ENCODE measurements at regions not wholly inside any gene's neighbourhood (a gene's known extent, or its start where the extent isn't known, plus 50 kb on each side); places are given as distances from the start of the nearest gene placed in this dataset.

- Histone ChIP-seq H3K36me3 (replicated peaks in 1 of 2) (no peaks in the 10 kb centered on the region), H3K27me3 (no peaks in the 10 kb centered on the region), H3K4me3 (no peak overlapping the region), H3K27ac (no peak overlapping the region), H3K4me1 (replicated peaks in 1 of 2) (no peaks in the 10 kb centered on the region), H3K9me3 (replicated peaks in 1 of 3) (no peaks in the 10 kb centered on the region)
- TF ChIP-seq POLR2A (IDR thresholded peaks at IDR 0.05) (no peak), CTCF (IDR thresholded peaks at IDR 0.05) (no peak)
- no peak for DNase-seq
- intact Hi-C loops (cut with DNase I), result no loop called here
- WGBS, 4 donors, result 67 to 82% (median 75%) methylated on average over 5 of the region's 5 CpGs
Measured at GRCh38 chr6:149264629-149265028, 52.9 kb upstream of the TAB2 start.

- no peak for DNase-seq
- Histone ChIP-seq H3K36me3 (replicated peaks in 1 of 2) (no peaks in the 10 kb centered on the region), H3K27me3 (no peaks in the 10 kb centered on the region), H3K9me3 (replicated peaks in 1 of 3) (no peaks in the 10 kb centered on the region), H3K4me3 (no peak overlapping the region), H3K4me1 (replicated peaks in 1 of 2) (no peaks in the 10 kb centered on the region), H3K27ac (no peak overlapping the region)
- no peak for TF ChIP-seq CTCF (IDR thresholded peaks at IDR 0.05)
- TF ChIP-seq POLR2A (IDR thresholded peaks at IDR 0.05), result no peak
- intact Hi-C loops (cut with DNase I), result no loop called here
- WGBS, 4 donors, result 66 to 83% (median 77%) methylated on average over 7 of the region's 7 CpGs
Measured at GRCh38 chr6:149265945-149266344, 51.6 kb upstream of the TAB2 start.

- WGBS, 4 donors, result 49 to 72% (median 60%) methylated on average over 6 of the region's 6 CpGs
- DNase-seq, result no peak
- no peak overlapping the region for H3K4me3 ChIP-seq
- H3K36me3 ChIP-seq (replicated peaks in 1 of 2), result no peaks in the 10 kb centered on the region
- TF ChIP-seq POLR2A (IDR thresholded peaks at IDR 0.05), result no peak
- no peak for TF ChIP-seq CTCF (IDR thresholded peaks at IDR 0.05)
- no peaks in the 10 kb centered on the region for H3K9me3 ChIP-seq (replicated peaks in 1 of 3)
- no peaks in the 10 kb centered on the region for H3K27me3 ChIP-seq
- intact Hi-C loops (cut with DNase I), result no loop called here
- H3K27ac ChIP-seq, result no peak overlapping the region
- no peaks in the 10 kb centered on the region for H3K4me1 ChIP-seq (replicated peaks in 1 of 2)
Measured at GRCh38 chr6:149266659-149267058, 50.9 kb upstream of the TAB2 start.

GRCh38 chr6:149267072-149267471 is 50.4 kb upstream of the TAB2 start:
- 56 to 69% (median 64%) methylated on average over 3 of the region's 3 CpGs for WGBS, 4 donors
- H3K27ac ChIP-seq, result no peak overlapping the region
- no peak for DNase-seq

More at GRCh38 chr6:149267072-149267471, 50.4 kb upstream of the TAB2 start:
- H3K4me3 ChIP-seq, result no peak overlapping the region
- intact Hi-C loops (cut with DNase I), result no loop called here
- H3K9me3 ChIP-seq (replicated peaks in 1 of 3), result no peaks in the 10 kb centered on the region
- no peaks in the 10 kb centered on the region for H3K27me3 ChIP-seq
- TF ChIP-seq CTCF (IDR thresholded peaks at IDR 0.05) (no peak), POLR2A (IDR thresholded peaks at IDR 0.05) (no peak)
- no peaks in the 10 kb centered on the region for H3K4me1 ChIP-seq (replicated peaks in 1 of 2)
- H3K36me3 ChIP-seq (replicated peaks in 1 of 2), result no peaks in the 10 kb centered on the region

Data from adrenal gland (tissue), 9 donors.